HG02840 (cell line): ENCODE measurements at regions not wholly inside any gene's neighbourhood (a gene's known extent, or its start where the extent isn't known, plus 50 kb on each side); places are given as distances from the start of the nearest gene placed in this dataset.

Experiments
- ATAC-seq: cut with Tn5 transposase; IDR thresholded peaks from one replicate; pipeline ENCODE4 v1.9.1; 2021; ENCODE audit warnings: mild to moderate bottlenecking, moderate library complexity, moderate number of reproducible peaks; ENCODE audit not compliant: unreplicated experiment, low FRiP score

GRCh38 chr2:122249673-122250072 is 494.2 kb downstream of the TSN start:
- no peak for ATAC-seq

DNA sequence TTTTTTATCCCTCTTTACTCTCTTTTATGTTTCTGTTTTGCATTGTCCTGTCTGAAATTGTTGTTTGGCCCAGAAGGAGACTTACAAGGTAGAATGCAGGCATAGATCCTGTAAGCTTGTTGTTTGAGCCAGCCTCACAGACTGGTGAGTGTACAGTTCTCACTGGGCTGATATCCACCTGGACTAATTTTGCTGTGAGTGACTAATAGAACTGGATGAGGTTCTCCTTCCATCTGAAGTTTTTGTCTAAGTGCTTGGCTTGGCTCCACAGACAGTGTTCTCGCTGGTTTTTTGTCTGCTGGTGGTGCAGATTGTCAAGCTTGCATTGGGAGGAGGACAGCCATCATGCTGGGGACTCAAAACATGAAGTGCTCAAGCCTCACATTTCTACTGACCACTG is 495.7 kb downstream of the TSN start:
- no peak for ATAC-seq

GRCh38 chr2:122251566-122251965 is 496.1 kb downstream of the TSN start:
- ATAC-seq = no peak

DNA sequence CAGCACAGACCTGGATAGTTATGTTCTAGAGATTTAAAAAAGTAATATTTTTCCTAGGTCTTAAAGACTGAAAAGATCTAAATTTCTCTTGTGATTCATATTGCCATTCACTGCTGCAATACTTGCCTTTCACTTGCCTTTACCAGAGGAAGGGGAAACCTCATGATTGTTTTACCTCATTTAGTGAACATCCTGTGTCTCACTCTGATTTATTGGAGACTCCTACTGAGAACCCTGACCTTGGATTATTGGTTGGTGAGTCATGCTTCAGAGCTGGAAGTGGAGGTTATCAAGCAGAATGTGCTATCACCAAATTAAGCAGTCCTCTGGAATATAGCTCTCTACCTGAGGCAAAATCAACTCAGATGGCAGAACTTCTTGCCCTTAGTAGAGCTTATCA is 500.5 kb downstream of the TSN start:
- no peak for ATAC-seq

DNA sequence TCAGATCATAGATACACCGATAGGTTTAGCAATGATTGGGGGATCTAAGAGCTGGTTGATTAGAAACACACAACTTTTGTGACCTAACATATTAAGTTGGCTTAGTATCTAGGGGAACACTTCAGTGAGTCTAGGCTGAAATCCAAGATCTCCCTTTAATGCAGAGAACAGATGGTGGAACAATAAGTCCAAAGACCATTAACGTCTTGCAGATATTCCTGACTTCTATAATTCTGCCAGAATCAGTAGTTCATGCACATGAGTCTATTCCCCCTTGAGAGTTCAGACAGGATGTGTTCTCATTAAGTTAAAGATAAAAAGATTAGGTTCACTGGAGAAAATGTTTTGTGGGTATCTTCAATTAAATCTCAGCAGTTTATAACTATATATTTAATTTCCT is 506.5 kb downstream of the TSN start:
- ATAC-seq = no peak

DNA sequence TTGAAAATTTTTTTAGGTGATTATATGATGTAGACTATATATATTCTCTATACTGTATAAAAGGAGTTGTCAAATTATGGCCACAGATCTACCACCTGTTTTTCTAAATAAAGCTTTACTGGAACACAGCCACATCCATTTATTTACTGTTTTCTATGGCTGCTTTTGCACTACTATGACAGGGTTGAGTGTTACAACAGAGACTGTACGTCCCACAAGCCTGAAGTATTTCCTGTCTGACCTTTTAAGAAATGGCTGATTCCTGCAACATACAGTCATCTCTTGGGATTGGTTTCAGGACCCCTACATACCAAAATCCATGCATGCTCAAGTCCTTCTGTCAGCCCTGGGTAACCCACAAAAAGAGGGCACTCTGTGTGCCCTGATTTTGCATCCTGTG is 508.3 kb downstream of the TSN start:
- ATAC-seq = no peak

GRCh38 chr2:122266636-122267035 is 511.2 kb downstream of the TSN start:
- ATAC-seq = no peak

DNA sequence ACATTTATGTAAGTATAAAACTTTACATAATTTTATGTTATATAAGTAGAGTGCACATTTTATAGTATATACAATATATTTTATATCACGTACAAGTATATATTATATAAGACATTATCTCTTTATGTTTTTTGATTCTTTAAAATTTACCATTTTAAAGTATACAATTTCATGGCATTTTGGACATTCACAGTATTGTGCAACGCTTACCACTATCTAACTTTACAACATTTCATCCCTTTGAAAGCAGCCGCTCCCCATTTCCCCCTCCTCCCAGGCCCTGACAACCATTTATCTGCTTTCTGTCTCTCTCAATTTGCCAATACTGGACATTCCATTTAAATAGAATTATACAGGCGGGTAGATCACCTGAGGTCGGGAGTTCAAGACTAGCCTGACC is 512.5 kb downstream of the TSN start:
- no peak for ATAC-seq

GRCh38 chr2:122273785-122274419 is 518.5 kb downstream of the TSN start:
- ATAC-seq = no peak

GRCh38 chr2:122277956-122278355 is 522.5 kb downstream of the TSN start:
- ATAC-seq = no peak

DNA sequence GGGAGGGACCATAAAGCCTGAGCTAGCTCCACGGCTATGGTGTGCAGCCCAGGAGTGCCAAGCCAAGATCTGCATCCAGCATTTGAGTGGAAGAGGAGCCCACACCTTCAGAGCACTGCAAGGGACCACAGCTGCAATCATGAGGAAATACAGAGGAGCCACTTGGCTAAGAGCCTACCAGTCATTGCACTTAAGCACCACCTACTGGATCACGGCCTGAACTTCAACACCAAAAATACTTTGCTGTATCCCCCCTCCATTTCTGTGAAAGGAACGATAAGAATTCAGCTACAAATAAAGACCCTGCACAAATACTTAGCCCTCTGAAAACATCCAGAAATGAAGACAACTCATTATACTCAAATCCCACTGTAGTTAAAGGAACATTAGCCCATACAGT is 545.3 kb downstream of the TSN start:
- ATAC-seq = no peak

DNA sequence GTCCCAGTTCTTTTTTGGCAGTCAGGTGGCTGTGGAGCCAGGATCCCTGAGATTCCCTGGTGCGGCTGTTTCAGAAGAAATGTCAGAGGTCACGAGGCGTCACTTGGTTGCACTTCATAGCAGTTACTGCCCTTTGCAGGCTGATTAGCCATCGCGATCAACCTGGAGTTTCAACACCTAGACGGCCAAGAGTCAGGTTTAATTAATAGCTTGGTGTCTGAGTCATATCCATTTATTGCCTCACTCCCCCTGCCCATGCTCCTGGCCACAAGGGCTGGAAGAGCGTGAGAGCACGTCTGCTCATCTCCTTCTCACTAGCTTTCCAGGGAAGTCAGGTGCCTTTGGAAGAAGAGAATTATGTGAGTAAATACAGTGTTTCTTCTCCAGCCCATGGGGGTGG is 552.3 kb downstream of the TSN start:
- no peak for ATAC-seq

DNA sequence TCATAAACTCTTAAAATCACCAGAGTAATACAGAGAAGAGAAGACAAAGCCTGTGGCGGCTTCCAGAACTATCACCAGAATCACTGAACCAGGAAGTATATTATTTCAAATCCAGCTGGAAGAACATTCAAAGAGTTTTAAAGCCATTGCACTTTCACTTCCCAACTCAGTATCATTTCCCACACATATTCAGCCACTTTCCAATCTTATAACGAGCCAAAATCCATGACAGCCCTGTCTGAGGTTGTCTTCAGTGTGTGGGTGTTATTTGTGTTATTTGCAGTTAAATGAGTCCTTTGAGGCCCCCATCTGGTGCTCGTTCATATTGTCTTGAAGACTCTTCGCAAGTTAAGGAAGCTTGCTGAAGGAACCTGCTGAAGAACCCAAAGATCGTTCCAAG is 559.9 kb downstream of the TSN start:
- ATAC-seq = no peak

DNA sequence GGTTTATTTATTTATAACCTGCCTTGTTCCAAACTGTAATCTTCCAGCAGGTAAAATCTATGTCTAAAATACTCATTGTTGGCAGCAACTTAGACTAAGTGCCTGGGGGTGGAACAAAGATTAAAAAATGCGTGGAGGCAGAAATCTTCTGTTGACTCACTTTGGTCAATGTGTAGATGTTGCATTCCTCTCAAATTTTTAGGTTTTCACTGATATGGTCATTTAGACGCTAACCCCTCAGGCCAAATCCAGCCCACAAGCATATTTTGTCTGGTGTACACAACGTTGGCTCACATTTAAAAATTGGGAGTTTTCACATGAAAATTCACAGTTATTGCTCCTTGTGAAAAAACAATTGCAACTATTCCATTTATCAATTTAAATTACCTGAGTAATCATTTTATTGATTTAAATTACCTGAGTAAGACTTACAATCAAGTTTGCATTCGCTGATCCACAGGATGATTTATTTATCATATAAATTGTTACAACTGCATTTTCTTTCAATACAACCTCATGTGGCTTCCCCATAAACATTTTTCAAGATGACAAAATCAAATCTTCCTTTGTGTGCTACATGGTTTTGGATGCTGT is 564.2 kb downstream of the TSN start:
- ATAC-seq = no peak

GRCh38 chr2:122322815-122323214 is 567.4 kb downstream of the TSN start:
- no peak for ATAC-seq

DNA sequence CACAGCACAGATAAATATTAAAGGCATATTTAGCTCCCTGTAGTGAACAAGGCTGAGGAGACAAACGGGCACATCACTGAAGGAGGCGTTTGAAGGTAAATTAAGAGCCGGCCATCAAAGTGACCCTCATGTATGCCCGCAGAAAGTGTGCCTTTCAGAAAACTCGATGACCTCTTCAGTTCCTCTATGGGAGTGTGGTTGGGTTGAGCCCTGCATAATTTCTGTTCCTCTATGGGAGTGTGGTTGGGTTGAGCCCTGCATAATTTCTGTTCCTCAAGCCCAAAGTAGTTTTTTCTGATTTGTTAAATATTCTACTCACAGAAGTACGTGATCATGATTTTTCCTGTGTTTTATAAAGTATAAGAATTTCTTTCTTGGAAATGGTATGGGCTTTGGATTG is 568.5 kb downstream of the TSN start:
- ATAC-seq = no peak

GRCh38 chr2:122326471-122326870 is 571.0 kb downstream of the TSN start:
- ATAC-seq = no peak

GRCh38 chr2:122328816-122329215 is 573.4 kb downstream of the TSN start:
- no peak for ATAC-seq

GRCh38 chr2:122329278-122329677 is 573.8 kb downstream of the TSN start:
- ATAC-seq = no peak

DNA sequence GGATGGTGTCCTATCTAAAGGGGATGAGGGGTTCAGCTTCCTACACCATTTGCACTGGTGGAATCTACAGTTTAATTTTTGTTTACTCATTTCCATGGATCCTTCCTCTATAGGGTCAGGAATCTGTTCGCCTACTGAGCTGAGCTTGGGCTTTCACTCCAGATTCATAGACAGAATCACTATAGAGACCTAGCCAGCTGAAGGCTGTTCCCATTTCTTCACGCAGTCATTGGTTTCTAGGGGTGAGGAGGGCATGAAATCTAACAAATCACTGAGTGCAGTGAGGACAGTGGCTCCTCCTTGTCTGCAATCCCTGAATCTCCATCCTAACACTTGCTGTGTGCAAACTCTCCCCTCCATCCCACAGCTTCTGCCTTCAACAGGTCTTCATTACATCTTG is 578.5 kb downstream of the TSN start:
- no peak for ATAC-seq

GRCh38 chr2:122338000-122338399 is 582.5 kb downstream of the TSN start:
- ATAC-seq = no peak

GRCh38 chr2:122340246-122340645 is 584.8 kb downstream of the TSN start:
- ATAC-seq = peak; percentile 86

DNA sequence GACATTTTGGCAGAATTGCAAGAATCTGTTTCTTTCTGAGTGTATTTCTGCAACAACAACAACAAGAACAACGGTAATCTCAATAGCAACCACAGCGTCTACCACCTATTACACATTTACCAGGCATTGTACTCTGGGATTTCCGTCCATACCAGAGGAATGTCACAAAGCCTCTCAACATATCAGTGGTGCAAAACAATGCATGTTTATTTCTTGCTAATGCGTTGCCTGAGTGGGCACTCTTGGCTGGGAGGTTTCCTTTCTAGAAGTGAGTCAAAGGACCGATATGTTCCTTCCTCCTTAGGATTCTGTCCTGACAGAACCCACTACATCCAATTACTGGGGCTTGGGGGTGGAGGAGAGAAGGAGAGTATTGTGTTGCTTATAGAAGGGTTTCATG is 585.6 kb downstream of the TSN start:
- no peak for ATAC-seq
